ENCODE measurements at regions not wholly inside any gene's neighbourhood (a gene's known extent, or its start where the extent isn't known, plus 50 kb on each side); places are given as distances from the start of the nearest gene placed in this dataset.

DNA sequence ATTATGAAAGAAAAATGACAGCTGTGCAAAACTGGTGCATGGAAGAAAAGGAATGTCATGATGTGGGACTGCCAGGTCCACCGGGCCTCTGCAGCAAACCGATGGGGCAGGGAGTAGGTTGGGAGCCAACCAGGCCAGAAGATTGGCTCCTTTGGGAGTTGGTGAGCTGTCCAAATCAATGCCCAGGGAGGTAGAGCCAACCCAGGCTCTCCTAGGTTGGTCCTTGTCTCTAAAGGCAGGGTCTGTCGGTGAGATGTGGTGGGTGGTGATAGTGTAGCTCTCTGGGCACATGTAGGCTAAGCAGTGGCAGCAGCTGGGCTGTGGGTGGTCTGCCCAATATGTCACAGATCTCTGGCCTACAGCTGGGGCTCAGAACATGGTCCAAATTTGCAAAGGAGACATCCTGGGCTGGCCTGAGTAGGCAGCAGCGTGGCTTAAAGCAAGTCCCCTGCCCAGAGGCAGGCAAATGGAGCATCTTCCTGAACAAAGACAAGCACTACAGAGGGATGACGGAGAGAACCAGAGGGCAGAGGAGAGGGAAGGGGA is 61.2 kb upstream of the PRDX6 start:
- Histone ChIP-seq H3K4me2 (ENCODE audit: low read length) (peak overlapping the region; percentile 2), H3K79me2 (ENCODE audit: low read length) (no peaks in the 10 kb centered on the region), H3K4me1 (ENCODE audit: low read length) (peaks cover 97% of the 10 kb centered on the region), H3K36me3 (replicated peaks; ENCODE audit: low read depth, low read length) (peaks cover 4% of the 10 kb centered on the region), H2AFZ (ENCODE audit: low read depth, low read length) (no peak overlapping the region), H3K9ac (ENCODE audit: low read length) (no peak overlapping the region), H3K27ac (ENCODE audit: low read length) (peak overlapping the region; percentile 89), H3K4me3 (ENCODE audit: low read length) (no peak overlapping the region), H3K27me3 (ENCODE audit: low read depth, low read length) (no peaks in the 10 kb centered on the region), H4K20me1 (ENCODE audit: insufficient read depth, low read length) (no peaks in the 10 kb centered on the region), H3K9me3 (ENCODE audit: insufficient read depth, low read length) (no peaks in the 10 kb centered on the region)
- TF ChIP-seq CTCF (IDR thresholded peaks at IDR 0.05; ENCODE audit: low read depth, low read length) (no peak), EZH2phosphoT487 (IDR thresholded peaks at IDR 0.05; ENCODE audit: low read depth) (no peak)

- peak overlapping the region; percentile 66 for H3K4me3 ChIP-seq (ENCODE audit: low read length)
- H3K79me2 ChIP-seq (ENCODE audit: low read length) = no peaks in the 10 kb centered on the region
- H3K9ac ChIP-seq (ENCODE audit: low read length) = peak overlapping the region; percentile 77
- peak overlapping the region; percentile 91 for H3K4me2 ChIP-seq (ENCODE audit: low read length)
- no peaks in the 10 kb centered on the region for H3K27me3 ChIP-seq (ENCODE audit: low read depth, low read length)
- H3K9me3 ChIP-seq (ENCODE audit: insufficient read depth, low read length) = no peaks in the 10 kb centered on the region
- peaks cover 90% of the 10 kb centered on the region for H3K4me1 ChIP-seq (ENCODE audit: low read length)
- H4K20me1 ChIP-seq (ENCODE audit: insufficient read depth, low read length) = no peaks in the 10 kb centered on the region
- peak overlapping the region; percentile 96 for H3K27ac ChIP-seq (ENCODE audit: low read length)
- peaks cover 4% of the 10 kb centered on the region for H3K36me3 ChIP-seq (replicated peaks; ENCODE audit: low read depth, low read length)
- no peak for TF ChIP-seq EZH2phosphoT487 (IDR thresholded peaks at IDR 0.05; ENCODE audit: low read depth)
- TF ChIP-seq CTCF (IDR thresholded peaks at IDR 0.05; ENCODE audit: low read depth, low read length) = no peak
- 0 out of 2 replicates have a peak overlapping the region, but pooled peaks have one; percentile 16 for H2AFZ ChIP-seq (ENCODE audit: low read depth, low read length)
Observed at GRCh38 chr1:173417563-173417962, 59.6 kb upstream of the PRDX6 start.

DNA sequence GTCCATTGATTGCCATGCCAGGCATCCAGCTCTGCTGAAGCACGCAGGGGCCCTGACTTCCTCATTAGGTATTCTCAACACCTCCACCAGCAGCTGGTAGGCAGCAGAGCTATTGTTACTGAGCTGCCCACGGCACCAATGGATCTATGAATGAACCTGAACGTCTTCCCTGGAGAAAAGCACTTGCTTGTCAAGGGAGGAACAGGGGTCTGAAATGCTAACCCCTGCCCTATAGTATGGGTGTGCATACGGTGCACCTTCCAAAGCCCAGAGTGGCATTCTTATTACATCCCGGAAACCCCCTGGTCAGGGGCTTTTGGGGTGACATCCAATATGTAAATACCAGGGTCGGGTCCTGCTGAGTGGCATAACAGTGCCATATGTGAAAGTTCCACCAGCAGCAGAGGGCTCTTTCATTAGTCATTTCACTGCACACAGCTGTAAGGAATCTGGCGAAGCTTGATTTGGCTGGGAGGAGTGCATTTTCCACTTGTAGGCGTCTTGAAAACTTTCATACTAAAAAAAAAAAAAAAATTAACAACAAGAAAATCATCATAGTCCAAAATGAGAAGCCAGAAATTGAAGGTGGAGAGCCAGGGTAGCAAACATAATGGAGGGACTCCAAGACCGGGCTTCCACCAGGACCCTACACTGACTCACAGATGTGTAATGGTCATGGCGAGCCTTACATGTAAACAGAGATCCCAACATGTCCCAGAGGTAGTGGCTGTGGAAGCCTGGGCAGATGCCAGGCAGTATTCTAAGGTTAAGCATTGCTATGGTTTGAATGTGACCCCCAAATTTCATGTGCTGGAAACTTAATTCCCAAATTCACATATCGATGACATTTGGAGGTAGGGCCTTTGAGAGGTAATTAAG is 58.8 kb upstream of the PRDX6 start:
- H3K9me3 ChIP-seq (ENCODE audit: insufficient read depth, low read length) = no peaks in the 10 kb centered on the region
- H3K36me3 ChIP-seq (replicated peaks; ENCODE audit: low read depth, low read length) = peaks cover 4% of the 10 kb centered on the region
- TF ChIP-seq EZH2phosphoT487 (IDR thresholded peaks at IDR 0.05; ENCODE audit: low read depth) (no peak), CTCF (IDR thresholded peaks at IDR 0.05; ENCODE audit: low read depth, low read length) (no peak)
- H3K79me2 ChIP-seq (ENCODE audit: low read length) = no peaks in the 10 kb centered on the region
- no peaks in the 10 kb centered on the region for H4K20me1 ChIP-seq (ENCODE audit: insufficient read depth, low read length)
- peak overlapping the region; percentile 91 for H3K4me2 ChIP-seq (ENCODE audit: low read length)
- H3K27ac ChIP-seq (ENCODE audit: low read length) = peak overlapping the region; percentile 96
- peak overlapping the region; percentile 16; the same call in 1 of the 2 replicates for H2AFZ ChIP-seq (ENCODE audit: low read depth, low read length)
- peak overlapping the region; percentile 77 for H3K9ac ChIP-seq (ENCODE audit: low read length)
- peak overlapping the region; percentile 66 for H3K4me3 ChIP-seq (ENCODE audit: low read length)
- H3K4me1 ChIP-seq (ENCODE audit: low read length) = peaks cover 90% of the 10 kb centered on the region
- H3K27me3 ChIP-seq (ENCODE audit: low read depth, low read length) = no peaks in the 10 kb centered on the region

GRCh38 chr1:173420330-173420806 is 56.8 kb upstream of the PRDX6 start:
- no peaks in the 10 kb centered on the region for H3K9me3 ChIP-seq (ENCODE audit: insufficient read depth, low read length)
- peaks cover 4% of the 10 kb centered on the region for H3K36me3 ChIP-seq (replicated peaks; ENCODE audit: low read depth, low read length)
- peaks cover 72% of the 10 kb centered on the region for H3K4me1 ChIP-seq (ENCODE audit: low read length)
- peak overlapping the region; percentile 97 for H2AFZ ChIP-seq (ENCODE audit: low read depth, low read length)
- peak overlapping the region; percentile 86 for H3K4me2 ChIP-seq (ENCODE audit: low read length)
- peak overlapping the region; percentile 96 for H3K27ac ChIP-seq (ENCODE audit: low read length)
- no peaks in the 10 kb centered on the region for H3K27me3 ChIP-seq (ENCODE audit: low read depth, low read length)
- TF ChIP-seq EZH2phosphoT487 (IDR thresholded peaks at IDR 0.05; ENCODE audit: low read depth) = no peak
- peak; percentile 97 for TF ChIP-seq CTCF (IDR thresholded peaks at IDR 0.05; ENCODE audit: low read depth, low read length)
- peak overlapping the region; percentile 72 for H3K9ac ChIP-seq (ENCODE audit: low read length)
- H4K20me1 ChIP-seq (ENCODE audit: insufficient read depth, low read length) = no peaks in the 10 kb centered on the region
- no peaks in the 10 kb centered on the region for H3K79me2 ChIP-seq (ENCODE audit: low read length)
- peak overlapping the region; percentile 64 for H3K4me3 ChIP-seq (ENCODE audit: low read length)
